SK-N-SH treated with all-trans-retinoic acid at 6 μM for 48 hours (cell line): ENCODE measurements at regions not wholly inside any gene's neighbourhood (a gene's known extent, or its start where the extent isn't known, plus 50 kb on each side); places are given as distances from the start of the nearest gene placed in this dataset.

Source experiments
- CSRNP3 ChIP-seq: fragments of 250-450 bp; sonication (Bioruptor Pico); IDR thresholded peaks from 2 replicates; pipeline ENCODE4 v1.5.1; 2021; ENCODE audit warnings: mild to moderate bottlenecking, moderate library complexity
- PATZ1 ChIP-seq: fragments of 250-450 bp; sonication (Bioruptor Pico); IDR thresholded peaks from 2 replicates; pipeline ENCODE4 v1.8.0; 2020; ENCODE audit warnings: mild to moderate bottlenecking, moderate library complexity, borderline replicate concordance
- ZFP3 ChIP-seq: fragments of 250-450 bp; sonication (Bioruptor Pico); IDR thresholded peaks from 2 replicates; pipeline ENCODE4 v1.5.0; 2020; ENCODE audit warnings: mild to moderate bottlenecking, moderate library complexity

- no peak for TF ChIP-seq PATZ1 (CRISPR knock-in tag)
- no peak for TF ChIP-seq CSRNP3 (CRISPR knock-in tag)
- TF ChIP-seq ZFP3 (CRISPR knock-in tag), result no peak
Measured at GRCh38 chr5:117286813-117287212, 712.2 kb upstream of the SEMA6A start.
